ENCODE measurements at regions not wholly inside any gene's neighbourhood (a gene's known extent, or its start where the extent isn't known, plus 50 kb on each side); places are given as distances from the start of the nearest gene placed in this dataset.

DNA sequence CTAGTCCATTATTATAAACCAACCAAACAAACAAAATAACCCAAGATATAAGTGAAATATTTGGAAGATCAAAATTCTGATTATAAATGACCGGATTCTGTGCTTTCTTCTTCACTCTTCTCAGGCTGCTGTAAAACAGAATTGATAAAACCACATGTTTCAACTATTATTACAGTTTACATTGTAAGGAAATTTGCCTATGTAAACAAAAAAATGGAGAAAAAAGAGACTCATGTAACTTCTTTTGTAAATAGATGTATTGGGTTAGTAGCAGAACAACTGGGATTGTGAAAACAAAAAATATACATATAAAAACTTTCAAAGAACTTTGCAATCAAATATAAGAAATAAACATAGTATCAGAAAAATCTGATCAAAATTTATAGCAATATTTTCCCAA is 295.2 kb upstream of the CCDC179 start:
- no peaks in the 10 kb centered on the region for H3K27me3 ChIP-seq
- H3K27ac ChIP-seq, result no peak overlapping the region
- 89 to 96% (median 91%) methylated on average over 1 of the region's 1 CpG for WGBS, 5 donors
- TF ChIP-seq EP300 (IDR thresholded peaks at IDR 0.05) (no peak), POLR2A (IDR thresholded peaks at IDR 0.05) (no peak), POLR2AphosphoS5 (IDR thresholded peaks at IDR 0.05) (no peak)
- TF ChIP-seq, protein P1, sequence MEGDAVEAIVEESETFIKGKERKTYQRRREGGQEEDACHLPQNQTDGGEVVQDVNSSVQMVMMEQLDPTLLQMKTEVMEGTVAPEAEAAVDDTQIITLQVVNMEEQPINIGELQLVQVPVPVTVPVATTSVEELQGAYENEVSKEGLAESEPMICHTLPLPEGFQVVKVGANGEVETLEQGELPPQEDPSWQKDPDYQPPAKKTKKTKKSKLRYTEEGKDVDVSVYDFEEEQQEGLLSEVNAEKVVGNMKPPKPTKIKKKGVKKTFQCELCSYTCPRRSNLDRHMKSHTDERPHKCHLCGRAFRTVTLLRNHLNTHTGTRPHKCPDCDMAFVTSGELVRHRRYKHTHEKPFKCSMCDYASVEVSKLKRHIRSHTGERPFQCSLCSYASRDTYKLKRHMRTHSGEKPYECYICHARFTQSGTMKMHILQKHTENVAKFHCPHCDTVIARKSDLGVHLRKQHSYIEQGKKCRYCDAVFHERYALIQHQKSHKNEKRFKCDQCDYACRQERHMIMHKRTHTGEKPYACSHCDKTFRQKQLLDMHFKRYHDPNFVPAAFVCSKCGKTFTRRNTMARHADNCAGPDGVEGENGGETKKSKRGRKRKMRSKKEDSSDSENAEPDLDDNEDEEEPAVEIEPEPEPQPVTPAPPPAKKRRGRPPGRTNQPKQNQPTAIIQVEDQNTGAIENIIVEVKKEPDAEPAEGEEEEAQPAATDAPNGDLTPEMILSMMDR (IDR thresholded peaks at IDR 0.05), result no peak
- H3K4me1 ChIP-seq, result no peaks in the 10 kb centered on the region
- intact Hi-C loops (cut with DNase I; ENCODE audit: low total_unique reads), result no loop called here
- H3K4me3 ChIP-seq, result no peak overlapping the region
- no peaks in the 10 kb centered on the region for H3K9me3 ChIP-seq
- H3K36me3 ChIP-seq, result no peaks in the 10 kb centered on the region
- DNase-seq, result no peak

DNA sequence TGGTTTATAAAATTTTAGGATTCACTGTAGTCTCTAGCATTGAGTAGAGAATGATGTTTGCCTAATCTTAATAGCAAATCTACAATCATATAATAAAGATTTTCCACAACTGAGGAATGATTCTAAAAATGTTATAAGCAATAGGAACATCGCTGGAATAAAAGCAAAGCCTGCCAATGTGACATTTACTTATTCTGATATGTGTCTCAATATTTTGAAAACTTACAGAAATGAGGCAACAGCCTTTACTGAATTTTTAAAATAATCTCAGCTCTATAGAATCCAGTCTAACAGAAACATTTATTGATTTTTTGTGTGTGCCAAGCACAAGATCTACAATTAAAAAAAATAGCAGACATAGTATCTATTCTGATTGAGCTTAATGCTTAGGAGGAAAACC is 303.7 kb upstream of the CCDC179 start:
- Histone ChIP-seq H3K4me3 (no peak overlapping the region), H3K27ac (no peak overlapping the region), H3K4me1 (no peaks in the 10 kb centered on the region), H3K9me3 (no peaks in the 10 kb centered on the region), H3K27me3 (no peaks in the 10 kb centered on the region), H3K36me3 (no peaks in the 10 kb centered on the region)
- DNase-seq, result no peak
- 88 to 96% (median 95%) methylated on average over 1 of the region's 1 CpG for WGBS, 5 donors
- intact Hi-C loops (cut with DNase I; ENCODE audit: low total_unique reads), result no loop called here
- TF ChIP-seq, protein P1 (IDR thresholded peaks at IDR 0.05), result no peak
- no peak for TF ChIP-seq POLR2A (IDR thresholded peaks at IDR 0.05)
- no peak for TF ChIP-seq POLR2AphosphoS5 (IDR thresholded peaks at IDR 0.05)
- no peak for TF ChIP-seq EP300 (IDR thresholded peaks at IDR 0.05)

DNA sequence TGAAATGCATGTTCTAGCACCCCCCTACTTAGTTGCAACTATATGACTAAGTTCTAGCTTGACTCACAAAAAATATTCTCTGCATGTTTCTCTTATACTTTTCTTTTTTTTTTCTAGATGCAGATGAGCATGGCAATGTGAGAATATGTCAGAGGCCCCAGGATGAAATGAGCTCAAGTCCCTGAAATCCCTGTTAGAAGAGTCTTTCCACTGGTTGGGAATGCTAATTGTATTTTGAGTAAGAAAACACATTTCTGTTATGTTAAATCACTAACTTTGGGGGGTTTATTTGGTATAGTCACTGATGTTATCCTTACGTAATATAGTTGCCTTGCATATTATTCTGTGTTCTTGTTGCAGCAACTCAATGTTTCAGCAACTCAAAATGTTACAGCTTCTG is 306.1 kb upstream of the CCDC179 start:
- no peak for TF ChIP-seq POLR2AphosphoS5 (IDR thresholded peaks at IDR 0.05)
- TF ChIP-seq, protein P1 (IDR thresholded peaks at IDR 0.05), result no peak
- Histone ChIP-seq H3K27me3 (no peaks in the 10 kb centered on the region), H3K4me1 (no peaks in the 10 kb centered on the region), H3K36me3 (no peaks in the 10 kb centered on the region), H3K4me3 (no peak overlapping the region), H3K27ac (no peak overlapping the region), H3K9me3 (no peaks in the 10 kb centered on the region)
- 90 to 100% (median 97%) methylated on average over 1 of the region's 1 CpG for WGBS, 5 donors
- intact Hi-C loops (cut with DNase I; ENCODE audit: low total_unique reads), result no loop called here
- DNase-seq, result no peak

DNA sequence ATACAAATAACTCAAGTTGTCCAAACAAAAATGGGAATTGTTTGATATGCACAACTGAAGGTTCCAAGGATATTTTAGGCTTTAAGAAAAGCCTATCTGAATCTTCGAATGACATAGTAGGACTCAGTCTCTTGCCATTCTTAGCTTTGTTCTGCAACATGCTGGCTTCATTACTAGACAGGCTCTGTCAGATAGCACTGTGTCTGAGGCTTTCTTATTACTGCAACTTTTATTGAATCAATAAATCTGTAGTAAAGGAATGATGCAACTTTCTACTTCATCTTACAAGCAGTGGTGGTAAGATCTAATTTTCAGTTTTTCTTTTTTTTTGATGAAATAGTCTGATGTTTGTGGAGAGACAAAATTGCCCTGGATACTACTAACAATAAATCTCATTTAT is 319.3 kb upstream of the CCDC179 start:
- intact Hi-C loops (cut with DNase I; ENCODE audit: low total_unique reads), result no loop called here
- 83 to 88% (median 84%) methylated on average over 1 of the region's 1 CpG for WGBS, 5 donors
- Histone ChIP-seq H3K36me3 (no peaks in the 10 kb centered on the region), H3K27ac (no peak overlapping the region), H3K27me3 (no peaks in the 10 kb centered on the region), H3K4me3 (no peak overlapping the region), H3K9me3 (no peaks in the 10 kb centered on the region), H3K4me1 (no peaks in the 10 kb centered on the region)
- TF ChIP-seq EP300 (IDR thresholded peaks at IDR 0.05), result no peak
- no peak for TF ChIP-seq POLR2A (IDR thresholded peaks at IDR 0.05)
- TF ChIP-seq, protein P1 (IDR thresholded peaks at IDR 0.05), result no peak
- no peak for TF ChIP-seq POLR2AphosphoS5 (IDR thresholded peaks at IDR 0.05)
- DNase-seq, result no peak

All from stomach (tissue), 8 donors.